ENCODE measurements at regions not wholly inside any gene's neighbourhood (a gene's known extent, or its start where the extent isn't known, plus 50 kb on each side); places are given as distances from the start of the nearest gene placed in this dataset.

DNA sequence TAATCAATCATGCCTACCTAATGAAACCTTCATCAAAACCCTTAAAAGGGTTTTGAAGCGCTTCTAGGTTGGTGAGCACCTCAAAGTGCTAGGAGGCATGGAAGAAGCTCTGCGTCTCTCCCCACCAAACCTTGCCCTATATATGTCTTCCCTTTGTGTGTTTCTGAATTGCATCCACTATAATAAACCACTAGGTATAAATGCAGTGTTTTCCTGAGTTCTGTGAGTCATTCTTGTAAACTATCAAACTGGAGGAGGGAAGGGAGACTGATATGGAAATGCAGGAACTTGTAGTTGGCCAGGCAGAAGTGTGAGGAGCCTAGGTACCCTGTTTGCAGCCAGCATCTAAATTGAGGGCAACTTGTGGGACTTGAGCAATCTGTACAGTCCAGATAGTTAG, 698.8 kb downstream of the DOK5 start:
- Mint-ChIP-seq H3K9me3 (no peaks in the 10 kb centered on the region), H3K4me3 (no peak overlapping the region), H3K36me3 (ENCODE audit: insufficient read depth in 1 of 3, low read depth in 3 of 3) (no peaks in the 10 kb centered on the region), H3K27me3 (ENCODE audit: low read depth) (peaks cover 6% of the 10 kb centered on the region), H3K27ac (no peak overlapping the region), H3K4me1 (no peaks in the 10 kb centered on the region)
- Histone ChIP-seq H3T11ph (ENCODE audit: low read length) (no peak overlapping the region), H3K4me1 (ENCODE audit: insufficient read depth, low read length) (no peaks in the 10 kb centered on the region), H2BK5ac (ENCODE audit: insufficient read length, low read length) (no peak overlapping the region), H3K27ac (ENCODE audit: insufficient read length, low read depth, low read length) (no peak overlapping the region), H2BK20ac (ENCODE audit: low read depth, low read length, poor library complexity, severe bottlenecking) (no peak overlapping the region), H3K79me1 (ENCODE audit: insufficient read depth, low read depth, low read length, poor library complexity, severe bottlenecking) (no peaks in the 10 kb centered on the region), H2BK15ac (ENCODE audit: low read depth, low read length) (no peak overlapping the region), H2AFZ (ENCODE audit: low read length) (no peak overlapping the region), H3K18ac (ENCODE audit: insufficient read length, low read depth, low read length) (no peak overlapping the region), H3K23me2 (ENCODE audit: insufficient read length, low read depth, low read length, poor library complexity, severe bottlenecking) (no peaks in the 10 kb centered on the region), H3K56ac (ENCODE audit: insufficient read length, low read depth, low read length) (no peak overlapping the region), H3K9ac (ENCODE audit: extremely low read depth, insufficient read length, low read length) (no peak overlapping the region), H3K4ac (ENCODE audit: low read depth, low read length) (no peak overlapping the region), H4K20me1 (ENCODE audit: control insufficient read depth, insufficient read depth, insufficient read length) (no peaks in the 10 kb centered on the region), H2BK12ac (ENCODE audit: insufficient read length, low read depth, low read length) (no peak overlapping the region), H4K5ac (ENCODE audit: insufficient read length, low read depth, low read length) (no peak overlapping the region), H2AK5ac (ENCODE audit: insufficient read length, low read length) (no peak overlapping the region), H2BK120ac (ENCODE audit: low read depth, low read length, poor library complexity, severe bottlenecking) (no peak overlapping the region), H4K8ac (replicated peaks; ENCODE audit: insufficient read length, low read depth, low read length) (no peak overlapping the region), H3K14ac (ENCODE audit: insufficient read depth, low read length) (no peak overlapping the region), H3K4me2 (ENCODE audit: insufficient read depth, insufficient read length, low read length) (no peak overlapping the region), H4K91ac (ENCODE audit: insufficient read length, low read depth, low read length) (no peak overlapping the region), H3K9me3 (ENCODE audit: control insufficient read depth, low read depth, low read length) (no peaks in the 10 kb centered on the region), H3K27me3 (ENCODE audit: insufficient read depth, low read length) (no peaks in the 10 kb centered on the region), H3K79me2 (ENCODE audit: insufficient read depth, low read length) (no peaks in the 10 kb centered on the region), H3K23ac (ENCODE audit: insufficient read length, low read depth, low read length) (no peak overlapping the region)
- no peak for DNase-seq
- TF ChIP-seq CTCF (conservative IDR thresholded peaks at IDR 0.05): no peak
- WGBS (ENCODE audit: extremely low coverage, insufficient read length, low lambda C conversion rate): no CpG with 5 or more reads among the region's 2 CpGs

Measured in H9 (cell line).